ENCODE measurements at regions not wholly inside any gene's neighbourhood (a gene's known extent, or its start where the extent isn't known, plus 50 kb on each side); places are given as distances from the start of the nearest gene placed in this dataset.

GRCh38 chr2:150595803-150596470, 108.5 kb upstream of the RND3 start:
- no peak for ATAC-seq (ENCODE audit: insufficient read depth, low FRiP score)
- no peaks in the 10 kb centered on the region for H3K36me3 ChIP-seq (ENCODE audit: control insufficient read depth in 4 of 4, insufficient read depth in 4 of 4, low read length in 4 of 4)
- H3K4me1 ChIP-seq (ENCODE audit: control insufficient read depth in 5 of 5, insufficient read depth in 5 of 5, low read length in 5 of 5) = peaks cover 0 to 3% (median 0%) of the 10 kb centered on the region in 5 donors
- TF ChIP-seq CTCF (IDR thresholded peaks at IDR 0.05; ENCODE audit: control extremely low read depth, extremely low read depth) = no peak
- H3K27ac ChIP-seq (ENCODE audit: low read depth in 1 of 2, low read length in 1 of 2) = no peak overlapping the region
- H3K27me3 ChIP-seq (ENCODE audit: control insufficient read depth in 3 of 3, insufficient read depth in 3 of 3, low read length in 2 of 3) = no peaks in the 10 kb centered on the region
- no peak overlapping the region for H3K4me3 ChIP-seq
- no peak for DNase-seq
- H3K9me3 ChIP-seq (ENCODE audit: control insufficient read depth in 4 of 4, insufficient read depth in 3 of 4, low read length in 3 of 4) = no peaks in the 10 kb centered on the region
- WGBS, 2 donors = 74 to 79% methylated on average over 4 of the region's 4 CpGs
- H3K9ac ChIP-seq (ENCODE audit: insufficient read depth in 1 of 2, low read length in 2 of 2) = no peak overlapping the region

- Histone ChIP-seq H3K36me3 (ENCODE audit: control insufficient read depth in 4 of 4, insufficient read depth in 4 of 4, low read length in 4 of 4) (no peaks in the 10 kb centered on the region), H3K4me3 (no peak overlapping the region), H3K4me1 (ENCODE audit: control insufficient read depth in 5 of 5, insufficient read depth in 5 of 5, low read length in 5 of 5) (peaks cover 0 to 3% (median 0%) of the 10 kb centered on the region in 5 donors), H3K9me3 (ENCODE audit: control insufficient read depth in 4 of 4, insufficient read depth in 3 of 4, low read length in 3 of 4) (no peaks in the 10 kb centered on the region), H3K27me3 (ENCODE audit: control insufficient read depth in 3 of 3, insufficient read depth in 3 of 3, low read length in 2 of 3) (no peaks in the 10 kb centered on the region), H3K9ac (ENCODE audit: insufficient read depth in 1 of 2, low read length in 2 of 2) (no peak overlapping the region), H3K27ac (ENCODE audit: low read depth in 1 of 2, low read length in 1 of 2) (no peak overlapping the region)
- DNase-seq (no peak), ATAC-seq (ENCODE audit: insufficient read depth, low FRiP score) (no peak)
- no peak for TF ChIP-seq CTCF (IDR thresholded peaks at IDR 0.05; ENCODE audit: control extremely low read depth, extremely low read depth)
- WGBS, 2 donors = 89 to 94% methylated on average over 5 of the region's 5 CpGs
Measured at GRCh38 chr2:150594299-150594698, 106.8 kb upstream of the RND3 start.

GRCh38 chr2:150591496-150592285, 104.2 kb upstream of the RND3 start:
- H3K27ac ChIP-seq (ENCODE audit: low read depth in 1 of 2, low read length in 1 of 2) = no peak overlapping the region
- H3K4me3 ChIP-seq = no peak overlapping the region
- no peaks in the 10 kb centered on the region for H3K36me3 ChIP-seq (ENCODE audit: control insufficient read depth in 4 of 4, insufficient read depth in 4 of 4, low read length in 4 of 4)
- no peaks in the 10 kb centered on the region for H3K27me3 ChIP-seq (ENCODE audit: control insufficient read depth in 3 of 3, insufficient read depth in 3 of 3, low read length in 2 of 3)
- no peak for TF ChIP-seq CTCF (IDR thresholded peaks at IDR 0.05; ENCODE audit: control extremely low read depth, extremely low read depth)
- ATAC-seq (ENCODE audit: insufficient read depth, low FRiP score) = no peak
- peaks cover 0 to 15% (median 2%) of the 10 kb centered on the region in 5 donors for H3K4me1 ChIP-seq (ENCODE audit: control insufficient read depth in 5 of 5, insufficient read depth in 5 of 5, low read length in 5 of 5)
- no peak overlapping the region for H3K9ac ChIP-seq (ENCODE audit: insufficient read depth in 1 of 2, low read length in 2 of 2)
- no peaks in the 10 kb centered on the region for H3K9me3 ChIP-seq (ENCODE audit: control insufficient read depth in 4 of 4, insufficient read depth in 3 of 4, low read length in 3 of 4)
- 91 to 92% methylated on average over 6 of the region's 6 CpGs for WGBS, 2 donors
- DNase-seq = no peak

All from lung (tissue), 11 donors.